ENCODE measurements at regions not wholly inside any gene's neighbourhood (a gene's known extent, or its start where the extent isn't known, plus 50 kb on each side); places are given as distances from the start of the nearest gene placed in this dataset.

DNA sequence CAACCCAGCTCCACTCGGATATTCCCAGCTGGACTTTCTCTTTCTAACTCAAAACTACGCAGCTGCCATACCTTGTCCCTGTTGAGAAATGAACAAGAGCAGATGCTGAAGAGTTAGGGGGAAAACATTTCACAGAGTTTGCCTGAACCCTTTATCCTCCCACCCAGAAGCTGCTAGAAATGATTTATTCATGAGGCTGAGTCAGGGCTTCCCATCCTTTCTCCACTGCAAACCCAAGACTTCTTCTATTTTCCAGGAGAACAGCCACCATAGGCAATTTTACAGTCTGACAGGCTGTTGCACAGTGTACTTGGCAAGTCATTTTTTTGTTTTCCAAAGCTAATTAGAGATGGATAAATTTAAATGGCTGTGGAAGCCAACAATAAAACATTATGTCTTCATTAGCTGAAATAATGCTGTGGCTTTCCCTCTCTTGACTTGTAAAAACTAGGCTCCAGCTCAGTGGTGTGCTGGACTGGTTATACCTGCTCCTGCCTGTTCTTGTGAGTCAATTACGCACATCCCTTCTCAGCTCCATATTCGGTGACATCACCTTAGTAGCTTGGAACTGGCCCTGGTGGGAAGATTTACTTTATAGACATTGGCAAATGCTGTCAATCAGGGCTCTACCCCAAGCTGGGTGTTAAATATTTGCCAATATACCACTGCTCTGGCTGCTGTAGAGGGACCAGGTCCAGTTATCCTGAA is 71.9 kb downstream of the KIF4B start:
- Histone ChIP-seq H3K9me3 (no peaks in the 10 kb centered on the region), H3K27ac (no peak overlapping the region), H3K4me3 (no peak overlapping the region), H3K4me1 (no peaks in the 10 kb centered on the region), H3K27me3 (replicated peaks in 1 of 7) (no peaks in the 10 kb centered on the region), H3K36me3 (no peaks in the 10 kb centered on the region)
- intact Hi-C loops (cut with DNase I; ENCODE audit: low total_unique reads): no loop called here
- DNase-seq: no peak
- 79 to 85% (median 82%) methylated on average over 4 of the region's 4 CpGs for WGBS, 5 donors
- no peak for TF ChIP-seq POLR2AphosphoS5 (IDR thresholded peaks at IDR 0.05)
- TF ChIP-seq POLR2A (IDR thresholded peaks at IDR 0.05): no peak
- TF ChIP-seq, protein P1, sequence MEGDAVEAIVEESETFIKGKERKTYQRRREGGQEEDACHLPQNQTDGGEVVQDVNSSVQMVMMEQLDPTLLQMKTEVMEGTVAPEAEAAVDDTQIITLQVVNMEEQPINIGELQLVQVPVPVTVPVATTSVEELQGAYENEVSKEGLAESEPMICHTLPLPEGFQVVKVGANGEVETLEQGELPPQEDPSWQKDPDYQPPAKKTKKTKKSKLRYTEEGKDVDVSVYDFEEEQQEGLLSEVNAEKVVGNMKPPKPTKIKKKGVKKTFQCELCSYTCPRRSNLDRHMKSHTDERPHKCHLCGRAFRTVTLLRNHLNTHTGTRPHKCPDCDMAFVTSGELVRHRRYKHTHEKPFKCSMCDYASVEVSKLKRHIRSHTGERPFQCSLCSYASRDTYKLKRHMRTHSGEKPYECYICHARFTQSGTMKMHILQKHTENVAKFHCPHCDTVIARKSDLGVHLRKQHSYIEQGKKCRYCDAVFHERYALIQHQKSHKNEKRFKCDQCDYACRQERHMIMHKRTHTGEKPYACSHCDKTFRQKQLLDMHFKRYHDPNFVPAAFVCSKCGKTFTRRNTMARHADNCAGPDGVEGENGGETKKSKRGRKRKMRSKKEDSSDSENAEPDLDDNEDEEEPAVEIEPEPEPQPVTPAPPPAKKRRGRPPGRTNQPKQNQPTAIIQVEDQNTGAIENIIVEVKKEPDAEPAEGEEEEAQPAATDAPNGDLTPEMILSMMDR (IDR thresholded peaks at IDR 0.05 in 8 of 11, conservative IDR thresholded peaks at IDR 0.05 in 3 of 11): no peak

DNA sequence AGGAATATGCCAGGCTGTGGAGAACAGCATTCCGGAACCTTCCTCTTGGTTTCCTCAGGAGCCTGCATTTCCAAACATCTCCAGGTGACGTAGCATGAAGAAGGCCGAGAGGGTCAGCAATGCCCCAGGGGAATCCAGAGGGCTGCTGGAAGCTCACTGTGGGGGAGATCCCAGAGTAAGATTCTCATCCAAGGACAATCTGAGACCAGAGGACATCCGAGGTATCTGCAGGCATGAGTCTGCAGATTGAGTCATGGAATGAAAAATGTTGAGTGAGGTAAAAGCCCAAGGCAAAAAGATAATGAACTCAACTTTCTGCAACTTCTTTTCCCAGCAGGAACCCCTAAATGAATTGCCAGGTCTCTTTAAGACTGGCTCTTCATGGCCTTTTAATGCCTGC is 73.5 kb downstream of the KIF4B start:
- no peak overlapping the region for H3K4me3 ChIP-seq
- DNase-seq: no peak
- no peaks in the 10 kb centered on the region for H3K27me3 ChIP-seq (replicated peaks in 1 of 7)
- intact Hi-C loops (cut with DNase I; ENCODE audit: low total_unique reads): no loop called here
- H3K4me1 ChIP-seq: no peaks in the 10 kb centered on the region
- TF ChIP-seq, protein P1 (IDR thresholded peaks at IDR 0.05 in 8 of 11, conservative IDR thresholded peaks at IDR 0.05 in 3 of 11): no peak
- TF ChIP-seq POLR2AphosphoS5 (IDR thresholded peaks at IDR 0.05): no peak
- no peak for TF ChIP-seq POLR2A (IDR thresholded peaks at IDR 0.05)
- H3K36me3 ChIP-seq: no peaks in the 10 kb centered on the region
- H3K27ac ChIP-seq: no peak overlapping the region
- H3K9me3 ChIP-seq: no peaks in the 10 kb centered on the region
- WGBS, 5 donors: 80 to 89% (median 85%) methylated on average over 4 of the region's 4 CpGs

DNA sequence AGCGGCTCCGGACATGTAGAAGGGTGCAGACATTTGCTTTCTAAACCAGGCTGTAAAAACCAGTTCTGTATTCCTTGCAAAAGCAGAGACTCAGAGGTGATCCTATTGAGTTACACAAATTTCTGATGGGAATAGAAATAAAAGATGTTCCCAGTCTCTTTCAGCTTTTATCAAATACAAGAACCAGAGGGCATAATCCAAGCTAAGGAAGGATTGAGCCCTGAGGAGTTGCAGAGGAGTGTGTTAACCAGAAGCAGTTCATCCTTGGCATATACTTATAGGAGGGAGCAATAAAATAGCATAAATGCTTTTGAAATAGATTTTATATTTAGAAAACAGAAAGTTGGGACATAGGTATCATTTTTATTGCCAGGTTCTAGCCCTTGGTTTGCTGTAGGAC is 75.3 kb downstream of the KIF4B start:
- Histone ChIP-seq H3K27me3 (replicated peaks in 1 of 7) (no peaks in the 10 kb centered on the region), H3K4me3 (no peak overlapping the region), H3K9me3 (no peaks in the 10 kb centered on the region), H3K27ac (no peak overlapping the region), H3K36me3 (no peaks in the 10 kb centered on the region), H3K4me1 (no peaks in the 10 kb centered on the region)
- WGBS, 5 donors: 91 to 99% (median 94%) methylated on average over 2 of the region's 2 CpGs
- TF ChIP-seq, protein P1 (IDR thresholded peaks at IDR 0.05 in 8 of 11, conservative IDR thresholded peaks at IDR 0.05 in 3 of 11): no peak
- TF ChIP-seq POLR2A (IDR thresholded peaks at IDR 0.05) (no peak), POLR2AphosphoS5 (IDR thresholded peaks at IDR 0.05) (no peak)
- DNase-seq: no peak
- intact Hi-C loops (cut with DNase I; ENCODE audit: low total_unique reads): no loop called here

DNA sequence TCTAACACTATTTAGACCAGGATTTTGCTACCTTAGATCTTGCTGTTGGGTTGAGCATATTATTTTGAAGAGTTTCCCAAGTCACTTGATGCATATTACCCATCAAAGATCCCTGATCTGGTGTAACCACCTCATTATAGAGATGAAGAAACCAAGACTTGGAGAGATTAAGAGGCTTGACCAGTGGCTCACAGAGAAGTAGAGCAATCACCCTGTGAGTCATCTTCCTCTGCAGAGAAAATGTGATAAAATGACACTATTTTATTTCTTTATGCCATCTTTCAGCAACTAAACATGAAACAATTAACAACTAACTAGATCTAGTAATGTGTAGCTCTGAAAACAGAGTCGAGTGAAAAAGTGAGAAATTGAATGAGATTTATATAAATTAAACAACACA is 76.1 kb downstream of the KIF4B start:
- no peaks in the 10 kb centered on the region for H3K27me3 ChIP-seq (replicated peaks in 1 of 7)
- H3K36me3 ChIP-seq: no peaks in the 10 kb centered on the region
- WGBS, 5 donors: 90 to 96% (median 93%) methylated on average over 1 of the region's 1 CpG
- DNase-seq: no peak
- no peak overlapping the region for H3K27ac ChIP-seq
- intact Hi-C loops (cut with DNase I; ENCODE audit: low total_unique reads): no loop called here
- H3K4me1 ChIP-seq: no peaks in the 10 kb centered on the region
- H3K9me3 ChIP-seq: no peaks in the 10 kb centered on the region
- TF ChIP-seq POLR2A (IDR thresholded peaks at IDR 0.05): no peak
- TF ChIP-seq, protein P1 (IDR thresholded peaks at IDR 0.05 in 8 of 11, conservative IDR thresholded peaks at IDR 0.05 in 3 of 11): no peak
- no peak for TF ChIP-seq POLR2AphosphoS5 (IDR thresholded peaks at IDR 0.05)
- H3K4me3 ChIP-seq: no peak overlapping the region

All from spleen (tissue), 11 donors.